ENCODE measurements at regions not wholly inside any gene's neighbourhood (a gene's known extent, or its start where the extent isn't known, plus 50 kb on each side); places are given as distances from the start of the nearest gene placed in this dataset.

GRCh38 chr11:115941044-115941443, 436.8 kb upstream of the CADM1 start:
- no peak for DNase-seq (ENCODE audit: extremely low read depth in 1 of 11, low read depth in 9 of 11, low spot score in 4 of 11)

GRCh38 chr11:115939731-115940421, 435.7 kb upstream of the CADM1 start:
- DNase-seq (ENCODE audit: extremely low read depth in 1 of 11, low read depth in 9 of 11, low spot score in 4 of 11) = no peak

- no peak for DNase-seq (ENCODE audit: extremely low read depth in 1 of 11, low read depth in 9 of 11, low spot score in 4 of 11)
Measured at GRCh38 chr11:115939104-115939730, 435.0 kb upstream of the CADM1 start.

GRCh38 chr11:115933564-115933963, 429.3 kb upstream of the CADM1 start:
- DNase-seq (ENCODE audit: extremely low read depth in 1 of 11, low read depth in 9 of 11, low spot score in 4 of 11) = no peak

- DNase-seq (ENCODE audit: extremely low read depth in 1 of 11, low read depth in 9 of 11, low spot score in 4 of 11) = no peak
Measured at GRCh38 chr11:115931548-115932083, 427.4 kb upstream of the CADM1 start.

- DNase-seq (ENCODE audit: extremely low read depth in 1 of 11, low read depth in 9 of 11, low spot score in 4 of 11) = no peak
Measured at GRCh38 chr11:115930886-115931547, 426.8 kb upstream of the CADM1 start.

- no peak for DNase-seq (ENCODE audit: extremely low read depth in 1 of 11, low read depth in 9 of 11, low spot score in 4 of 11)
Measured at GRCh38 chr11:115930291-115930690, 426.1 kb upstream of the CADM1 start.

GRCh38 chr11:115929618-115930129, 425.5 kb upstream of the CADM1 start:
- DNase-seq (ENCODE audit: extremely low read depth in 1 of 11, low read depth in 9 of 11, low spot score in 4 of 11) = no peak

- DNase-seq (ENCODE audit: extremely low read depth in 1 of 11, low read depth in 9 of 11, low spot score in 4 of 11) = no peak
Measured at GRCh38 chr11:115928811-115929210, 424.6 kb upstream of the CADM1 start.

GRCh38 chr11:115927823-115928329, 423.7 kb upstream of the CADM1 start:
- DNase-seq (ENCODE audit: extremely low read depth in 1 of 11, low read depth in 9 of 11, low spot score in 4 of 11) = no peak

- no peak for DNase-seq (ENCODE audit: extremely low read depth in 1 of 11, low read depth in 9 of 11, low spot score in 4 of 11)
Measured at GRCh38 chr11:115926601-115927000, 422.4 kb upstream of the CADM1 start.

- DNase-seq (ENCODE audit: extremely low read depth in 1 of 11, low read depth in 9 of 11, low spot score in 4 of 11) = no peak
Measured at GRCh38 chr11:115926138-115926537, 421.9 kb upstream of the CADM1 start.

GRCh38 chr11:115925568-115926090, 421.4 kb upstream of the CADM1 start:
- DNase-seq (ENCODE audit: extremely low read depth in 1 of 11, low read depth in 9 of 11, low spot score in 4 of 11) = no peak

GRCh38 chr11:115924744-115925567, 420.7 kb upstream of the CADM1 start:
- no peak for DNase-seq (ENCODE audit: extremely low read depth in 1 of 11, low read depth in 9 of 11, low spot score in 4 of 11)

- DNase-seq (ENCODE audit: extremely low read depth in 1 of 11, low read depth in 9 of 11, low spot score in 4 of 11) = no peak
Measured at GRCh38 chr11:115922876-115923275, 418.7 kb upstream of the CADM1 start.

- DNase-seq (ENCODE audit: extremely low read depth in 1 of 11, low read depth in 9 of 11, low spot score in 4 of 11) = no peak
Measured at GRCh38 chr11:115921986-115922385, 417.8 kb upstream of the CADM1 start.

- DNase-seq (ENCODE audit: extremely low read depth in 1 of 11, low read depth in 9 of 11, low spot score in 4 of 11) = no peak
Measured at GRCh38 chr11:115921540-115921939, 417.3 kb upstream of the CADM1 start.

- DNase-seq (ENCODE audit: extremely low read depth in 1 of 11, low read depth in 9 of 11, low spot score in 4 of 11) = peak in 2 of 11 donors; percentile 51 to 52
Measured at GRCh38 chr11:115920841-115921480, 416.7 kb upstream of the CADM1 start.

All from renal cortex interstitium (tissue), 11 donors.